Endothelial cell of umbilical vein (primary cell): ENCODE measurements at regions not wholly inside any gene's neighbourhood (a gene's known extent, or its start where the extent isn't known, plus 50 kb on each side); places are given as distances from the start of the nearest gene placed in this dataset.
"Not testable (repeated sequence)": the region's sequence is repeated elsewhere in the genome, so short reads cannot be mapped to it uniquely, and the experiment has no call there.

Source experiments
- EZH2 ChIP-seq: IDR thresholded peaks from 2 replicates; pipeline ENCODE4 v1.6.1; 2012; ENCODE audit warnings: borderline replicate concordance, low read depth, mild to moderate bottlenecking, moderate library complexity, low read length, inconsistent platforms; ENCODE audit not compliant: severe bottlenecking
- FOS ChIP-seq: IDR thresholded peaks from 2 replicates; pipeline ENCODE4 v1.6.1; 2011; ENCODE audit warnings: mild to moderate bottlenecking, low read length, moderate library complexity, borderline replicate concordance; ENCODE audit not compliant: insufficient read depth
- MYC ChIP-seq: IDR thresholded peaks from one replicate; pipeline ENCODE4 v1.6.1; 2011; ENCODE audit warnings: mild to moderate bottlenecking, low read depth, low read length
- POLR2A ChIP-seq: IDR thresholded peaks from 2 replicates; pipeline ENCODE4 v1.6.1; 2012; ENCODE audit warnings: low read depth, mild to moderate bottlenecking, control low read depth, low read length
- TF ChIP-seq, protein P1 (sequence below), 2 donors: IDR thresholded peaks; 1 replicate in 1 of 2; 2 replicates in 1 of 2; pipeline ENCODE4 v1.5.1; 2011; ENCODE audit warnings: low read length in 2 of 2, mild to moderate bottlenecking in 2 of 2, moderate library complexity in 2 of 2, control low read depth in 1 of 2, inconsistent platforms in 1 of 2, low read depth in 1 of 2; ENCODE audit not compliant: insufficient read depth in 1 of 2; ENCODE audit errors: extremely low read depth in 1 of 2
- TF ChIP-seq, protein P2 (sequence below): IDR thresholded peaks from 2 replicates; pipeline ENCODE4 v1.6.1; 2011; ENCODE audit not compliant: insufficient read depth, insufficient read length

DNA sequence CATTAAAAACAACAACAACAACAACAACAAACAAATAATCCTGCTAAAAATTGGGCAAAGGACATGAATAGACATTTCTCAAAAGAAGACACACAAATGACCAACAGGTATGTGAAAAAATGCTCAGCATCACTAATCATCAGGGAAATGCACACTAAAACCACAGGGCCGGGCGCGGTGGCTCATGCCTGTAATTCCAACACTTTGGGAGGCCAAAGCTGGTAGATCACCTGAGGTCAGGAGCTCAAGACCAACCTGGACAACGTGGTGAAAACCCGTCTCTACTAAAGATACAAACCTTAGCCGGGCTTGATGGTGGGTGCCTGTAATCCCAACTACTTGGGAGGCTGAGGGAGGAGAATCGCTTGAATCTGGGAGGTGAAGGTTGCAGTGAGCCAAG is 103.6 kb downstream of the C11orf87 start:
- TF ChIP-seq, protein P1, sequence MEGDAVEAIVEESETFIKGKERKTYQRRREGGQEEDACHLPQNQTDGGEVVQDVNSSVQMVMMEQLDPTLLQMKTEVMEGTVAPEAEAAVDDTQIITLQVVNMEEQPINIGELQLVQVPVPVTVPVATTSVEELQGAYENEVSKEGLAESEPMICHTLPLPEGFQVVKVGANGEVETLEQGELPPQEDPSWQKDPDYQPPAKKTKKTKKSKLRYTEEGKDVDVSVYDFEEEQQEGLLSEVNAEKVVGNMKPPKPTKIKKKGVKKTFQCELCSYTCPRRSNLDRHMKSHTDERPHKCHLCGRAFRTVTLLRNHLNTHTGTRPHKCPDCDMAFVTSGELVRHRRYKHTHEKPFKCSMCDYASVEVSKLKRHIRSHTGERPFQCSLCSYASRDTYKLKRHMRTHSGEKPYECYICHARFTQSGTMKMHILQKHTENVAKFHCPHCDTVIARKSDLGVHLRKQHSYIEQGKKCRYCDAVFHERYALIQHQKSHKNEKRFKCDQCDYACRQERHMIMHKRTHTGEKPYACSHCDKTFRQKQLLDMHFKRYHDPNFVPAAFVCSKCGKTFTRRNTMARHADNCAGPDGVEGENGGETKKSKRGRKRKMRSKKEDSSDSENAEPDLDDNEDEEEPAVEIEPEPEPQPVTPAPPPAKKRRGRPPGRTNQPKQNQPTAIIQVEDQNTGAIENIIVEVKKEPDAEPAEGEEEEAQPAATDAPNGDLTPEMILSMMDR (IDR thresholded peaks at IDR 0.05; ENCODE audit: extremely low read depth in 1 of 2, insufficient read depth in 1 of 2, low read depth in 1 of 2, low read length in 2 of 2) = not testable (repeated sequence)
- TF ChIP-seq EZH2, POLR2A, MYC, FOS: not testable (repeated sequence)
- TF ChIP-seq, protein P2, sequence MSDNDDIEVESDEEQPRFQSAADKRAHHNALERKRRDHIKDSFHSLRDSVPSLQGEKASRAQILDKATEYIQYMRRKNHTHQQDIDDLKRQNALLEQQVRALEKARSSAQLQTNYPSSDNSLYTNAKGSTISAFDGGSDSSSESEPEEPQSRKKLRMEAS = not testable (repeated sequence)
